C4-2B (cell line): ENCODE measurements at regions not wholly inside any gene's neighbourhood (a gene's known extent, or its start where the extent isn't known, plus 50 kb on each side); places are given as distances from the start of the nearest gene placed in this dataset.

Source experiments
- ZFX ChIP-seq: fragments of 450-650 bp; IDR thresholded peaks from 2 replicates; pipeline ENCODE4 v1.6.1; 2017
- TF ChIP-seq, protein P1 (sequence below): fragments of 450-650 bp; conservative IDR thresholded peaks from 2 replicates; pipeline ENCODE4 v1.5.1; 2017; ENCODE audit warnings: mild to moderate bottlenecking

DNA sequence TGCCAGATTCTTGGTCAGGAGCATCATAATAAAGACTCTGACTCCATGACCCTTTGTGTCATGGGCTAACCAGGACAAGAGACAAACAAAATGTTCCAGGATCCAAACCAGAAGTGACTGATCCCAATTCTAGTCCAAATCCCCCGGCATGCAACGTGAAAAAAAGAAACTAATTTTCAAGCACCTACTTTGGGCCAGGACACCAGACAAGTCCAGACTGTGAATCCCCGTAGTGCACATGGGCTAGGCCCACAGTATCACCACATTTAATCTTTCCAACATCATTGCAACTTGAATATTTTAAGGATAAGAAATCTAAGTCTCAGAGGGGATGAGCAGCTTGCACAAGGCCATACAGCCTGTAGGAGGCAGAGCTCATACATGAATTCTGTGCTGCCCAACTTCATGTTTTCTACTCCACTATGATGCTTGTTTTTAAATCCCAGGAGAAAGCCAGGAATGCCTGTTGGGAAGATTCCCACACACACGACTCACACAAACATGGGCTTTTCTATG, 365.7 kb downstream of the NPIPA8 start:
- TF ChIP-seq, protein P1, sequence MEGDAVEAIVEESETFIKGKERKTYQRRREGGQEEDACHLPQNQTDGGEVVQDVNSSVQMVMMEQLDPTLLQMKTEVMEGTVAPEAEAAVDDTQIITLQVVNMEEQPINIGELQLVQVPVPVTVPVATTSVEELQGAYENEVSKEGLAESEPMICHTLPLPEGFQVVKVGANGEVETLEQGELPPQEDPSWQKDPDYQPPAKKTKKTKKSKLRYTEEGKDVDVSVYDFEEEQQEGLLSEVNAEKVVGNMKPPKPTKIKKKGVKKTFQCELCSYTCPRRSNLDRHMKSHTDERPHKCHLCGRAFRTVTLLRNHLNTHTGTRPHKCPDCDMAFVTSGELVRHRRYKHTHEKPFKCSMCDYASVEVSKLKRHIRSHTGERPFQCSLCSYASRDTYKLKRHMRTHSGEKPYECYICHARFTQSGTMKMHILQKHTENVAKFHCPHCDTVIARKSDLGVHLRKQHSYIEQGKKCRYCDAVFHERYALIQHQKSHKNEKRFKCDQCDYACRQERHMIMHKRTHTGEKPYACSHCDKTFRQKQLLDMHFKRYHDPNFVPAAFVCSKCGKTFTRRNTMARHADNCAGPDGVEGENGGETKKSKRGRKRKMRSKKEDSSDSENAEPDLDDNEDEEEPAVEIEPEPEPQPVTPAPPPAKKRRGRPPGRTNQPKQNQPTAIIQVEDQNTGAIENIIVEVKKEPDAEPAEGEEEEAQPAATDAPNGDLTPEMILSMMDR = peak; percentile 14; the same call in 1 of the 2 replicates
- no peak for TF ChIP-seq ZFX
